H1 (cell line): ENCODE measurements at regions not wholly inside any gene's neighbourhood (a gene's known extent, or its start where the extent isn't known, plus 50 kb on each side); places are given as distances from the start of the nearest gene placed in this dataset.

Experiments used
- EP300 ChIP-seq, 2 experiments: IDR thresholded peaks; 1 replicate in 1 of 2; 2 replicates in 1 of 2; pipeline ENCODE4 v1.6.1; 2011 to 2012; ENCODE audit warnings: low read depth in 2 of 2, low read length in 2 of 2, mild to moderate bottlenecking in 2 of 2, borderline replicate concordance in 1 of 2, inconsistent platforms in 1 of 2, moderate library complexity in 1 of 2
- TEAD4 ChIP-seq: IDR thresholded peaks from 2 replicates; pipeline ENCODE4 v1.6.1; 2012; ENCODE audit warnings: low read depth, low read length, inconsistent platforms, mixed read lengths
- USF2 ChIP-seq: IDR thresholded peaks from 2 replicates; pipeline ENCODE4 v1.6.1; 2011; ENCODE audit warnings: low read length, improper control_type of control experiment

DNA sequence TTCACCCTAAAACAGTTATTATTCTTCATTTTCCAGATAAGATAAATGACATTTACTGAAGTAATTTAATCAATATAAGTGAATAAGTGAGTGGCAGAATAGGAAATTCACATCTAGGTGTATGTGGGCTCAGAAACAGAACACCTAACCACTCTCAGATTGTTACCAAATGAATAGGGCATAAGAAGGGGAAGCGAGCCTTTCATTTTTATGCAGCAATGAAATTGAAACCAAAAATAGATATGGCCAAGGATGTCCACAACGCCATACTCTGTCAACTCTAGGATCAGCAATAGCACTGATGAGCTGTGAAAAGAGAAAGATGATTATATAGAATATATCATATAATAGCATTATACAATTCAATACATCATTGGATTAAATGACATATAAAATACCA is 398.1 kb upstream of the API5 start (continued):
- TF ChIP-seq EP300 (IDR thresholded peaks at IDR 0.05; ENCODE audit: borderline replicate concordance in 1 of 2, low read depth in 2 of 2, low read length in 2 of 2) (no peak), TEAD4 (no peak), USF2 (no peak)
